Fibroblast of skin of abdomen (primary cell): ENCODE measurements at regions not wholly inside any gene's neighbourhood (a gene's known extent, or its start where the extent isn't known, plus 50 kb on each side); places are given as distances from the start of the nearest gene placed in this dataset.
"Not testable (repeated sequence)": the region's sequence is repeated elsewhere in the genome, so short reads cannot be mapped to it uniquely, and the experiment has no call there.

Experiments used
- DNase-seq: peaks from one replicate; pipeline ENCODE4 v3.0.0-alpha.2; 2013

DNA sequence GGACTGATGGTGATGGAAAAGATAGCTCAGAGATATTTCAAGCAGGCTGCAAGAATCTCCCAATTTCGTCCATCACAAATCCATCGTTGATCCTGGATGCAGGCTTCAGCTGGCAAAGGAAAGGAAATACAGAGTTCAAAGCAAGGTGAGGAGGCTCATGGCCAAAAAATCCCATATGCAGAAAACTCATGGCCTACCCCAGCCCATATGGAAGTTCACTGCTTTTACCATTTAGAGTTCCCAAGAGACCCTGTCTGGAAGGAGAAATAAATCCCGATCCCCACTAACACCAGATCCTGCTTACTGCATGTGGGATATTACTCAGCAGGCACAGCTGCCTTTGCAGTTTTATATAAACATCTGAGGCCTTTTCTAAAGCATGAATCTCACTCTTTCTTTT is 412.9 kb upstream of the SPRY2 start:
- DNase-seq, result peak; percentile 49

DNA sequence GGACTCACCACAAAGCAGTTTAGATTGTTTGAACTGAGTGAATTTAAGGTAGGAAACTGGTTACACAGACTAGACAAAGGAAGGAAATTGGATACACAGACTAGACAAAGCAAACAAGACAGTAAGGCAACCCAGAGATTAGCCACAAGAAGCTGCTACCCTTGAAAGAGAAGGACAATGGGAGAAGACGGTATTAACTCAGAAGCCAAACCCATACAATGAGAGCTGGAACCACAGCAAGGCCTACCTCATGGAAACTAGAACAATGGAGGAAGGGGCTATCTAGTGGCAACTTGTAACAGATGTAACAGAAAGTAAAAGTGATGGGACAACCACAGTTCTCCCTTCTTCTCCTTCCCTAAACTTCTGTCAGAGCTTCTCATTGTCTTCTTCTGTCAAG is 410.9 kb upstream of the SPRY2 start:
- DNase-seq, result no peak

DNA sequence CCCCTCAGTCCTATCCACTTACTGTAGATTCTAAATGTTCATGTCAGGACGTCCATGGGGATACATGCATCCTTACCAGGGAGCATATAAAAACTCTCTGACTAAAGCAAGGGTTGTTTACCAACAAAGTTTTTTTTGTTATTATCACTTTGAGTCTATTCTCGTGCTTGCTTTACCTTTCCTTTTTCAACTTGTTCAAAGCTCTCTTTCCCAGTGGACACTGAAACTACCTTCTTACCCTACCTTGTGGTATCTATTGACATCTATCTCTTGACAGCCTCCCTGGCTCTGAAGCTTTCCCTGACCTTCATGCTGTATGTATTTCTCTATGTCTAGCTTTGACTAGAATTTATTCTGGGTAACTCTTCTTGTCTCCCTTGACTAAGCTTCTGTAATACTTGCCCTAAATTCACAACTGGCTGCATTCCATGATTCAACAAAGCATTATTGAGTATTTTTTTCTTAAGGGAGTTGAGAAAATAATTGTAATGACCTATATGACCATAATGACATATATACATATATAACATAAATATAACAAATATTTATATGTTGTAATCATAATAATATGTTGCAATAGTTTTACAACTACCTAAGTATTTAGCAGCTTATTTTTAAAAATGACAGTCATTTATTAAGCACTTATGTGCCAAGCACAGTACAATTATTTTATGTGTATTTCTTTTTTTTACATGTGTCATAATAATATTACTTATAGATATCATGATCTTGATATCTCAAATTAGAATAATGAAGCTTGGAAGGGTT is 403.4 kb upstream of the SPRY2 start:
- DNase-seq, result no peak

DNA sequence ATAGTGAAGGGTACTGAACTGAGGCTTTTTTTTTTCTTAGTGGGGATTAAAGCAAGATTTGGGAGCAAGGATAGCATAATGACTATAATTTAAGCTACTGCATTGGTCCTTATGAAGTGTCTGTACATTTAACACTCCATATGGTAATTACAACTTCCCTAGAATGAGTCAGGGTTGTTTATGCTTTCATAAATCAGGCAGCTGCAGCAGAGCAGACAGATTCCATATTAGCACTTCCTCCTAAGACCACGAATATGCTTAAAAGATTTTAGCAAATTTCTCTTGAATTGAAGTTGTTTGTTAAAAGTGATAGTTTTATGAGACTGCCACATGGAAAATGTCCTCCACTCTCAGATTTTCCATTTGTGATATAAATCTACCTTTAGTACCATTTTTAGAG is 401.1 kb upstream of the SPRY2 start:
- no peak for DNase-seq

DNA sequence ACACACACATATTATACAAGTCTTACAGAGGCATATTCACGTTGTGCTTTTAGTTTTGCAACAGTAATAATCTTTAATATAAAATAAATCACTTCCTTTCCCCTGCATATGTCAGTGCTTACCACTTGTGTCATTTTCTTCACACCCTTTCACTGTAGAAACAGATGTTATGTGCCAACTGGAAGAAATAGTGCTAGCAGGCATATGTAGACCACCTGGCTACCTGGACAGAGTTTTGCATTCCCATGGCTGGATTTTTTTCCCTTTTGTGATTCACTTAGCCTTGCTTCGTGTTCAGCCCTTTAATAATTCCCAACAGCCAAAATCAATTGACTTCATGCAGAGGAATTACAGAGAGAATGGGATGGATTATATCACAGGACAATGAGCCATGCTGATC is 399.1 kb upstream of the SPRY2 start:
- no peak for DNase-seq

DNA sequence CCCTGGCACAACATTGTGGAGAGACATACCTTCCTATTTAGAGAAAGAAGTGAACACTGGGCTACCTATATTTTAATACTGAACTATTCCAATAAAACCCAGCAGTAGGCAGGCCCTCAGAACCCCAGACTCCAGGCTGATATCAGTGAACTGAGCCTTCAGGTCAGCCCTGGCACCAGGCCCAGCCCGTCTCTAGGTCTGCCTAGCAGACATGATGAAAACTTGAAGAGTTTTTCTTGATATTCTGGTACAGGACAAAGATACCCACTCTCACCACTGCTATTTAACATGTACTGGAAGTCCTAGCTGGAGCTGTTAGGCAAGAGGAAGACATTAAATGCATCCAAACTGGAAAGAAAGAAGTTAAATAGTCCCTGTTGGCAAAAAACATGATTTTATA is 396.6 kb upstream of the SPRY2 start:
- DNase-seq, result no peak

DNA sequence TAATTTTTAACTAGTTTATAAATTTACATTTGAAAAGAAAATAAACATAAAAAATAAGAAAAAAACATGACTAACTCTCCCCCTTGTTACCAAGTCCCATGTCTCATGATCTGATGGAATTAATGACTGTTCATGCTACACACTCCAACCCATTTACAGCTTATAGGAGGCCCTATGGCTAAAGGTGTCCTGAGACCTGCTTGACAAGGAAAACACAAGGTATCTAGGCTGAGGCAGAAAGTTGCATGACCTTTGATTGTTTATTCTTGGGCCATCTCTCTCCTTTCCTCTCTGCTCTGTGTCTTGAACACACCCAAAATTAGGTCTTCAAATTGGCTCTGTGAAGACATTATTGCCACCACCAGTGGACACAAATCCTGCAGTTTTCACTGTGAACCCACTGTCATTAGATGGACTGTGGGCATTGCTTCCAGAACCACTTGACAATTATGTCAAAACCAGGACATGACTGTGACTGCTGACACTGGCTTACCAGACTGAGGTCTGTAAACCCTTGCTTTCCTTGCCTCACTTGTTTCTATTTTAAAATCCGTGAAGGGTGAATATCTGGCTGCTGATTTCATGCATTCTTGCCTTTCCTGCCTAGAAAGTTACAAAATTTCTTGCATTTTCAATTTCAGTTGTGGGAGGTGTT is 386.5 kb upstream of the SPRY2 start:
- no peak for DNase-seq

DNA sequence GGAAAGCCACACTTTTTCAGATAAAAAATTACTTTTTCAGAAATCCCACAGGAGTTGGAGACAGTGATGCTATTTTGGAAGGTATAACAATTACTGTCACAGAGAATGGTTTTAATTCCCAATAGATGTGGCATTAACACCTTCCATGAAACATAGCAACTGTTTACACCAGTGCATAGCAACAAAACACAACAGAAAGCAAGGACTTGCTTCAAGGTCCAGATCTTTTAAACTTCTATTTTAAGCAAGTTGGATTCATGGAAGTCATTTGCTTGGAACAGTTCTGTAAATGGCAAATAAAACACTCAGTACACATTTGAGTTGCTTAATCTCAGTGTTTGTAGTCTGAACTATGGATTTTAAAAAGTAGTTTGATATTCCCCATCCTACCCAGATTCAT is 385.9 kb upstream of the SPRY2 start:
- DNase-seq, result no peak

DNA sequence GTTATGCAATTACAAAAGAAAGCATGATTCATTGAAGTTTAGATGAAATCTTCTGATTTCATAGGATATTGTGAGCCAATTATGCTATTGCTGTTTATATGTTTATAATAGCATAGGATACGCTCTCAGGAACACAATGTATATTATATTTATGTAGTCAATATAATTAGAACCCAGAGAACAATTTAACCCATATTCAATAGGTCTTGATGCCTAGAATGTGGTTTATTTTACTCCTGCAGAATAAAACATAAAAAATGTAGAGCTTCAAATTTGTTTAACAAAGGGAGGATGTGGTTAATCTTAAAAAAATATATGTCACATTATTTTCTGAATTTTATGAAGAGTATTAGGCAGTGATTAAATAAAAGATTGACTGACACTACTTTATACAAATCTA is 380.8 kb upstream of the SPRY2 start:
- DNase-seq, result no peak

DNA sequence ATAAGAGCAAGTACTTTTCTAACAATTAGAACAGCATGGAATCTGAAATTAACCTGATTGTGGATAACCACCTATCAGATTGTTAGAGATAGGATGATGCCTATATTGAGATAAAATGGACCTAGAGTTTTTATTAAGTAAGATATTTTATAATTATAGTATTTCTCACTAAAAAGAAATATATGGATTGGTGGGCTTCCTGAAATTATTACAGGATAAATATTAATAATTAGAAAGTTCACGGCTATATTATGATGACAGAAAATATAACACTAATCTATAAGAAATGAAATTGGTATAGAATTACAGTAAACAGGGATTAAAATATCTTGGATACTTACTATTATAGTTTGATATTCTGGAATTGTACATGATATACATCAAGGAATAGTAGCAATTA is 378.0 kb upstream of the SPRY2 start:
- no peak for DNase-seq

DNA sequence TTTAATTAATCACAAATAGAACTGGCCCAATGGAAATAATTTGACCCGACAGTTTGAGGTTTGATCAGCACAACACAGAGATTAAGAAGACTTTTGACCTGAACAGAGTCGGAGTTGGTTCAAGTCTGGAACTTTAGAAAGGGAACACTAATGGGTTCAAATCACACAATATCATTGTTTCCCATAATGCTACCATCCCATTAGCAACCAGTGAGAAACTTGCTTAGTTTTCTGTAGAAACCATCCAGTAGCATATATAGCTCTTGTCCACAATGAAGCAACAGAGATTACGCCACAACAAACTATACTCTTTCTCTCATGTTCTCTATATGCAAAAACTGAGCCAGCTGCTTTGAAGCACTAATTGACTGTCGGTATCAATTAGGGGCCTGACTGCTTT is 376.9 kb upstream of the SPRY2 start:
- no peak for DNase-seq

DNA sequence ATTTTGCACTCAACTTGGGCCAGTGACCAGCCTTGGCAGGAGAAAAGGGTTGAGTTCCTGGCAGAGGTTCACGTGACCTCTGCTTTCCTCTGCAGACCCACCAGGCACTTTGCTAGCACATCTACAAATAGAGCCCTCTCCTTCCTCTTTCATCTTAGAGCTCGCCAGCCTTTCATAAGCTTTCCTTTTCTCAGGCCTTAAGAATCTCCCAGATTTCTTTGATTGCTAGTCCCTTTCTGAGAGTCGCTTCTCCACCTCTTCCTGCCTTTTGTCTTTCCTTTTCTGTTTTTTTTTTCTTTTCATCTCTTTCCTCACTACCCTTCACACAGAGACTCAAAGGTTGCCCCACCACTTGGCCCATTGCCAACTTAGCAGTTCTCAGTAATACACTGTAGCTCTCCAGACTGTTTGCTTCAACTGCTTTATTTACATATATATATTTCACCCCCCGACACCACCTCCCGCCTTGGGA is 375.7 kb upstream of the SPRY2 start:
- DNase-seq, result no peak

DNA sequence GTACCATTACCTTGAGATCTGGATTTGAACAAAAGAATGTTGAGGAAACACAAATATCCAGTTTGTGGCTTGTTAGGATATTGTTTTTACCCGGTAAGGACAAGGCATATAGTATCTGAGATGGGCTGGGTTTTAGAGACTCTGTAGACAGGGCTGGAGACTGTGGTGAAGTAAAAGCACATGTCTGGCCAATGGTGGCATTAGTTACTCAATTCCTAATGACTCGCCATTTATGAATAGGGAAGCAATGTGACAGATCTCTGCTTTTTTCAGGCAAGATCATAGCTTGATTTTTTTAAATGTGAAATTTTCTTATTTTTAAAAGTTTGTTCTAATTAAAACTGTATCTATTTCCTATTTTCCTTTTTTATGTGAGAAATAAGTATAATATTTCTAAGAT is 371.1 kb upstream of the SPRY2 start:
- DNase-seq, result no peak

DNA sequence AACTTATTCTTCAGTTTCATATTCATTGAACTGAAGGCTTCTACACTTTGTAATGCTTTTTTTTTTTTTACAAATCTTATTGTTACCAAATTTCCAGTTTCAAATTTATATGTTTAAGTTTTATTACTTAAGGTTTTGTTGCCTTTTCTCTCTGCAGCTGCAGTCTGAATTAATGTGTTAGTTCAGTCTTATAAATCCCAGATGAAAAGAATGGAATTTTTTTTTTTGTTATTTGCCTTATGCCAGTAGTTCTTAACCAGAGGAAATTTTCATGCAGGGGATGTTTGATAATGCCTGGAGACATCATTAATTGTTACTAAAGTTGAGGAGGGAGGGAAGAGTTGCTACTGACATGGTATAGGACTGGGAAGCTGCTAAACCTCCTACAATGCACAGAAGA is 367.9 kb upstream of the SPRY2 start:
- no peak for DNase-seq

DNA sequence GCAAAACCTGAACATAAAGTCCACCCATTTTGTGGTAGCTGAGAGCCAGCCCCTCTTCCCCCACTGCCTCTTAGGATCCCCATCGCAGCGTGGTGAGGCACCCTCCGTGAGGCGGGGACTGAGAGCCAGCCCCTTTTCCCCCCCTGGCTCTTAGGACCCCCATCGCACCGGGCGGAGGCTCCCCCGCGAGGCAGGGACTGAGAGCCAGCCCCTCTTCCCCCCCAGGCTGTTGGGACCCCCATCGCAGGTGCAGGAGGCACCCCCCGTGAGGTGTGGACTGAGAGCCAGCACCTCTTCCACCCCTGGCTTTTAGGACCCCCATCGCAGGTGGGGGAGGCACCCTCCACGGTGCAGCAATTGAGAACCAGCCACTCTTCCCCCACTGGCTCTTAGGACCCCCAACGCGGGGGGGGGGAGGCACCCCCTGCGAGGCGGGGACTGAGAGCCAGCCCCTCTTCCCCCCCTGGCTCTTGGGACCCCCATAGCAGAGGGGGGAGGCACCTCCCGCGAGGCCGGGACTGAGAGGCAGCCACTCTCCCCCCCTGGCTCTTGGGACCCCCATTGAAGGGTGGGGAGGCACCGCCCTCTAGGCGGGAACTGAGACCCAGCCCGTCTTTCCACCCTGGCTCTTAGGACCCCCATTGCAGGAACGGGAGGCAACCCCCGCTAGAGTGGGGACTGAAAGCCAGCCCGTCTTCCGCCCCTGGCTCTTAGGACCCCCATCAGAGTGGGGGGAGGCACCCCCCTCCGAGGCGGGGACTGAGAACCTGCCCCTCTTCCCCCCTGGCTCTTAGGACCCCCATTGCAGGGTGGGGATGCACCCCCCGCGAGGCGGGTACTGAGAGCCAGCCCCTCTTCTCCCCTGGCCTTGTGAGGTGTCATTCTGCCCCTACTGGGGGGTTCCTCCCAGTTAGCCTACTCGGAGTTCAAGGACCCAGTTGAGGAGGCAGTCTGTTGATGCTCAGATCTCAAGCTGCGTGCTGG is 366.4 kb upstream of the SPRY2 start:
- no peak for DNase-seq

DNA sequence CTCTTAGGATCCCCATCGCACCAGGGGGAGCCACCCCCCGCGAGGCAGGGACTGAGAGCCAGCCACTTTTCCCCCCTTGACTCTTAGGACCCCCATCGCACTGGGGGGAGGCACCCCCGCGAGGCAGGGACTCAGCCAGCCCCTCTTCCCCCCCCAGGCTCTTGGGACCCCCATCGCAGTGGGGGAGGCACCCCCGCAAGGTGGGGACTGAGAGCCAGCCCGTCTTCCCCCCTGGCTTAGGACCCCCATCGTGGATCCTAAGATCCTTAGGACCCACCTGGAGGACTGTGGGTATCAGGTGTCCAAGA is 365.2 kb upstream of the SPRY2 start:
- DNase-seq, result no peak

DNA sequence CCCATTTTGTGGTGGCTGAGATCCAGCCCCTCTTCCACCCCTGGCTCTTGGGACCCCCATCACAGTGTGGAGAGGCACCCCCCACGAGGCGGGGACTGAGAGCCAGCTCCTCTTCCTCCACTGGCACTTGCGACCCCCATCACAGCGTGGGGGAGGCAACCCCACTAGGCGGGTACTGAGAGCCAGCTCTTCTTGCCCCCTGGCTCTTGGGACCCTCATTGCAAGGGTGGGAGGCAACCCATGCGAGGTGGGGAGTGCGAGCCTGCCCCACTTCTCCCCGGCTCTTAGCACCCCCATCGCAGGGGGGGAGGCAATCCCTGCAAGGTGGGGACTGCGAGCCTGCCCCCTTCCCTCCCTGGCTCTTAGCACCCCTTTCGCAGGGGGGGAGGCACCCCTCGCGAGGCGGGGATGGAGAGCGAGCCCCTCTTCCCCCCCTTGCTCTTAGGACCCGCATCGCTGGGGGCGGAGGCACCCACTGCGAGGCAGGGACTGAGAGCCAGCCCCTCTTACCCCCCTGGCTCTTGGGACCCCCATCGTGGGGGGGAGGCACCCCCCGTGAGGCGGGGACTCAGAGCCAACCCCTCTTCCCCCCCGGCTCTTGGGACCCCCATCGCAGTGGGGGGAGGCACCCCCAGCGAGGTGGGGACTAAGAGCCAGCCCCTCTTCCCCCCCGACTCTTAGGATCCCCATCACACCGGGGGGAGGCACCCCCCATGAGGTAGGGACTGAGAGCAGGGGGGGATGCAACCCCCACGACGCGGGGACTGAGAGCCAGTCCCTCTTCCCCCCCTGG is 364.6 kb upstream of the SPRY2 start:
- no peak for DNase-seq

DNA sequence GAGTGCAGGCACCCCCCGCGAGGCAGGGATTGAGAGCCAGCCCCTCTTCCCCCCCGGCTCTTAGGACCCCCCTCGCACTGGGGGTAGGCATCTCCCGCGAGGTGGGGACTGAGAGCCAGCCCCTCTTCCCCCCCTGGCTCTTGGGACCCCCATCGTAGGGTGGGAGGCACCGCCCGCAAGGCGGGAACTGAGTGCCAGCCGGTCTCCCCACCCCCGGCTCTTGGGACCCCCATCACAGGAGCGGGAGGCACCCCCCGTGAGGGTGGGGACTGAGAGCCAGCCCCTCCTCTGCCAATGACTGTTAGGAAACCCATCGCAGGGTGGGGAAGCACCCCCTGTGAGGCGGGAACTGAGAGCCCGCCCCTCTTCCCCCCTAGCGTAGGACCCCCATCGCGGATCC is 363.4 kb upstream of the SPRY2 start:
- DNase-seq, result no peak

DNA sequence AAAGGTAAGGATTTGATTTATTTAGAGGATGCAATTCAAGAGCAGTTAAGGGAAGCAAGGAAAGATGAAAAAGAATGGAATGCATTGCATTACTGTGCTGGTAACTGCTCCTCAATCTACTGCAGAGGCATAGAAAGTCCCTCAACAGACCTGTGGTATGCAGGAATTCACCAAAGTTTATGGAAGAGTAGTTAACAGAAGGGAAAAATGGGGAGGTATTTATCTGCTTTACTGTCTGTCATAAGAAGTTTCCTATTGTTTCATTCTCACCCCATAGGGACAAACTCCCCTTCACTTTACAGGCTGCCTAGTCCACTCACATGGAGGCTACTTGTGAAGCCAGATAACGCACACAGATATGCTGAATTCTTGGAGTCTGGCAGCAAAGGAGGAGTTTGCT is 354.9 kb upstream of the SPRY2 start:
- no peak for DNase-seq

DNA sequence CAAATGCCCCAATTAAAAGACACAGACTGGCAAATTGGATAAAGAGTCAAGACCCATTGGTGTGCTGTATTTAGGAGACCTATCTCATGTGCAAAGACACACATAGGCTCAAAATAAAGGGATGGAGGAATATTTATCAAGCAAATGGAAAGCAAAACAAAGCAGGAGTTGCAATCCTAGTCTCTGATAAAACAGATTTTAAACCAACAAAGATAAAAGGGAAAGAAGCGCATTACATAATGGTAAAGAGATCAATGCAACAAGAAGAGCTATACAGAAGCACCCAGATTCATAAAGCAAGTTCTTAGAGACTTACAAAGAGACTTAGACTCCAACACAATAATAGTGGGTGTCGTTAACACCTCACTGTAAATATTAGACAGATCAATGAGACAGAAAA is 350.9 kb upstream of the SPRY2 start:
- not testable (repeated sequence) for DNase-seq

DNA sequence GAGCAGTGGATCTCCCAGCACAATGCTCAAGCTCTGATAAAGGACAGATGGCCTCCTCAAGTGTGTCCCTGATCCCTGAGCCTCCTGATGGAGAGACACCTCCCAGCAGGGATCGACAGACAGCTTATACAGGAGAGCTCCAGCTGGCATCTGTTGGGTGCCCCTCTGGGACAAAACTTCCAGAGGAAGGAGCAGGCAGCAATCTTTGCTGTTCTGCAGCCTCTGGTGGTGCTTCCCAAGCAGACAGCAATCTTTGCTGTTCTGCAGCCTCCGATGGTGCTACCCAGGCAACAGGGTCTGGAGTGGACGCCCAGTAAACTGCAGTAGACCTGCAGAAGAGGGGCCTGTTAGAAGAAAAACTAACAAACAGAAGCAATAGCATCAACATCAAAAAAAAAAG is 349.3 kb upstream of the SPRY2 start:
- DNase-seq, result no peak

DNA sequence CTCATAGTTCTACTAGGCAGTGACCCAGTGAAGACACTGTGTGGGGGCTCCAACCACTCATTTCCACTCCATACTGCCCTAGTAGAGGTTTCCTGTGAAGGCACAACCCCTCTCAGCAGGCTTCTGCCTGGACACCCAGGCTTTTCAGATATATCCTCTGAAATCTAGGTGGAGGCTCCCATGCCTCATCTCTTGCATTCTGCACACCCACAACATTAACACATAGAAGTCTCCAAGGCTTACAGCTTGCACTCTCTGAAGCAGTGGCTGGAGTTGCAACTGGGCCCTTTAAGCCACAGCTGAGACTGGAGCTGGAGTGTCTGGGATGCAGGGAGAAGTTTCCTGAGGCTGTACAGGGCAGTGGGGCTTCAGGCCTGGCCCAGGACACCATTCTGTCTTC is 347.7 kb upstream of the SPRY2 start:
- no peak for DNase-seq

DNA sequence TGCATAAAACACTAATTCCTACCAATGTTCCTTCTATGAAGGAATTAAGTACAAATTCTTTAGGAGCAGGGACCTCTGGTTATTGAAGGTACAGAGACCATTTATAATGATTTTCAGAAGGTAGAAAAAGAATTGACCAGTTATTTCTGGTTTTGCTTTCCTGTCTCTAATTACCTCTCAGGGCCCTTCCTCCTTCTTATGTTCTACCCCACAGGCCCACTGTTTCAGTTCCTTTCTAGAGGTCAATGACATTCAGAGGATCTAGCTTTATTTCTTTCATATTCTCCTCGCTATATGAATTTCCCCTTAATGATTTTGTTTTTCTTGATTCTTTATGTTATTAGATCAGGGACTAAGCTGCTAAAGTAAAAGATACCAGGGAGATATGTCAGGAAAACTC is 345.0 kb upstream of the SPRY2 start:
- DNase-seq, result no peak
